Activated CD8-positive, alpha-beta T cell treated with anti-CD3 and anti-CD28 coated beads for 36 hours (primary cell): ENCODE measurements at regions not wholly inside any gene's neighbourhood (a gene's known extent, or its start where the extent isn't known, plus 50 kb on each side); places are given as distances from the start of the nearest gene placed in this dataset.

Experiments used
- ATAC-seq: fragments of 200-7000 bp; cut with Tn5 transposase; one replicate; pipeline ENCODE4 v1.10.0; 2021; ENCODE audit warnings: mild to moderate bottlenecking, moderate library complexity
- CTCF ChIA-PET: fragments of 350-600 bp; sonication (Branson Sonifier 250); formaldehyde crosslinking; loops from one replicate; lab custom pipeline; 2021; ENCODE audit warnings: antibody characterized with exemption; lab: Charles Lee
- POLR2A ChIA-PET: fragments of 350-600 bp; sonication (Branson Sonifier 250); formaldehyde crosslinking; loops from one replicate; lab custom pipeline; 2021; ENCODE audit warnings: antibody characterized with exemption; lab: Charles Lee
- DNase-seq: peaks from one replicate; pipeline ENCODE4 v3.0.0-alpha.2; 2020
- H3K27ac Mint-ChIP-seq: one replicate; pipeline ENCODE4 v1.8.0; 2021; ENCODE audit warnings: mild to moderate bottlenecking, mixed read lengths
- H3K27me3 Mint-ChIP-seq: one replicate; pipeline ENCODE4 v1.8.0; 2021; ENCODE audit warnings: mixed read lengths
- H3K36me3 Mint-ChIP-seq: one replicate; pipeline ENCODE4 v1.8.0; 2021; ENCODE audit warnings: low read depth, mixed read lengths
- H3K4me1 Mint-ChIP-seq: one replicate; pipeline ENCODE4 v1.8.0; 2021; ENCODE audit warnings: low read depth, mixed read lengths
- H3K4me3 Mint-ChIP-seq: one replicate; pipeline ENCODE4 v1.8.0; 2021; ENCODE audit warnings: mild to moderate bottlenecking, moderate library complexity, mixed read lengths
- H3K9me3 Mint-ChIP-seq: one replicate; pipeline ENCODE4 v1.8.0; 2021; ENCODE audit warnings: mixed read lengths
- CTCF ChIP-seq: fragments of 200-600 bp; IDR thresholded peaks from one replicate; pipeline ENCODE4 v1.8.0; 2022; ENCODE audit warnings: antibody characterized with exemption, mild to moderate bottlenecking
- intact Hi-C: fragments of 100-400 bp; cut with micrococcal nuclease; formaldehyde crosslinking; loops from one replicate; pipeline ENCODE4 v1.10.0; 2022

GRCh38 chr11:130582981-130583380, 134.5 kb downstream of the ADAMTS15 start:
- DNase-seq, result no peak
- TF ChIP-seq CTCF, result no peak
- H3K36me3 Mint-ChIP-seq, result no peaks in the 10 kb centered on the region
- ATAC-seq, result no peak
- H3K27me3 Mint-ChIP-seq, result peaks cover 4% of the 10 kb centered on the region
- no peaks in the 10 kb centered on the region for H3K4me1 Mint-ChIP-seq
- no peak overlapping the region for H3K4me3 Mint-ChIP-seq
- H3K27ac Mint-ChIP-seq, result no peak overlapping the region
- H3K9me3 Mint-ChIP-seq, result no peaks in the 10 kb centered on the region
- CTCF ChIA-PET, result no interaction called here
- POLR2A ChIA-PET, result no interaction called here
- intact Hi-C loops, result no loop called here

- Mint-ChIP-seq H3K4me3 (no peak overlapping the region), H3K9me3 (no peaks in the 10 kb centered on the region), H3K4me1 (no peaks in the 10 kb centered on the region), H3K27me3 (peaks cover 4% of the 10 kb centered on the region), H3K27ac (no peak overlapping the region), H3K36me3 (no peaks in the 10 kb centered on the region)
- no peak for ATAC-seq
- TF ChIP-seq CTCF, result no peak
- CTCF ChIA-PET, result no interaction called here
- DNase-seq, result no peak
- POLR2A ChIA-PET, result no interaction called here
- intact Hi-C loops, result no loop called here
Observed at GRCh38 chr11:130583801-130584211, 135.4 kb downstream of the ADAMTS15 start.

GRCh38 chr11:130585545-130585944, 137.1 kb downstream of the ADAMTS15 start:
- intact Hi-C loops, result no loop called here
- DNase-seq (no peak), ATAC-seq (no peak)
- TF ChIP-seq CTCF, result no peak
- Mint-ChIP-seq H3K4me3 (no peak overlapping the region), H3K36me3 (no peaks in the 10 kb centered on the region), H3K27ac (no peak overlapping the region), H3K27me3 (peaks cover 4% of the 10 kb centered on the region), H3K4me1 (no peaks in the 10 kb centered on the region), H3K9me3 (no peaks in the 10 kb centered on the region)
- POLR2A ChIA-PET, result no interaction called here
- CTCF ChIA-PET, result no interaction called here

GRCh38 chr11:130587658-130588057, 139.2 kb downstream of the ADAMTS15 start:
- Mint-ChIP-seq H3K36me3 (no peaks in the 10 kb centered on the region), H3K9me3 (no peaks in the 10 kb centered on the region), H3K4me1 (no peaks in the 10 kb centered on the region), H3K27ac (no peak overlapping the region), H3K4me3 (no peak overlapping the region), H3K27me3 (peaks cover 5% of the 10 kb centered on the region)
- CTCF ChIA-PET, result no interaction called here
- DNase-seq (no peak), ATAC-seq (no peak)
- intact Hi-C loops, result no loop called here
- no peak for TF ChIP-seq CTCF
- POLR2A ChIA-PET, result no interaction called here

- Mint-ChIP-seq H3K36me3 (no peaks in the 10 kb centered on the region), H3K4me1 (no peaks in the 10 kb centered on the region), H3K27ac (no peak overlapping the region), H3K9me3 (no peaks in the 10 kb centered on the region), H3K27me3 (peaks cover 1% of the 10 kb centered on the region), H3K4me3 (no peak overlapping the region)
- POLR2A ChIA-PET, result no interaction called here
- no peak for TF ChIP-seq CTCF
- ATAC-seq, result no peak
- CTCF ChIA-PET, result no interaction called here
- intact Hi-C loops, result no loop called here
- DNase-seq, result no peak
Observed at GRCh38 chr11:130588471-130588870, 140.0 kb downstream of the ADAMTS15 start.
